Suppressor macrophage treated with lipopolysaccharide for 1 hour (primary cell): ENCODE measurements at regions not wholly inside any gene's neighbourhood (a gene's known extent, or its start where the extent isn't known, plus 50 kb on each side); places are given as distances from the start of the nearest gene placed in this dataset.
A peak's percentile ranks its signal among the peaks of the same experiment; 100 is the strongest.
"Not testable (repeated sequence)": the region's sequence is repeated elsewhere in the genome, so short reads cannot be mapped to it uniquely, and the experiment has no call there.

ENCODE experiments used
- DNase-seq, 3 donors: peaks; one replicate each; pipeline ENCODE4 v3.0.0-alpha.2; 2020 to 2022

DNA sequence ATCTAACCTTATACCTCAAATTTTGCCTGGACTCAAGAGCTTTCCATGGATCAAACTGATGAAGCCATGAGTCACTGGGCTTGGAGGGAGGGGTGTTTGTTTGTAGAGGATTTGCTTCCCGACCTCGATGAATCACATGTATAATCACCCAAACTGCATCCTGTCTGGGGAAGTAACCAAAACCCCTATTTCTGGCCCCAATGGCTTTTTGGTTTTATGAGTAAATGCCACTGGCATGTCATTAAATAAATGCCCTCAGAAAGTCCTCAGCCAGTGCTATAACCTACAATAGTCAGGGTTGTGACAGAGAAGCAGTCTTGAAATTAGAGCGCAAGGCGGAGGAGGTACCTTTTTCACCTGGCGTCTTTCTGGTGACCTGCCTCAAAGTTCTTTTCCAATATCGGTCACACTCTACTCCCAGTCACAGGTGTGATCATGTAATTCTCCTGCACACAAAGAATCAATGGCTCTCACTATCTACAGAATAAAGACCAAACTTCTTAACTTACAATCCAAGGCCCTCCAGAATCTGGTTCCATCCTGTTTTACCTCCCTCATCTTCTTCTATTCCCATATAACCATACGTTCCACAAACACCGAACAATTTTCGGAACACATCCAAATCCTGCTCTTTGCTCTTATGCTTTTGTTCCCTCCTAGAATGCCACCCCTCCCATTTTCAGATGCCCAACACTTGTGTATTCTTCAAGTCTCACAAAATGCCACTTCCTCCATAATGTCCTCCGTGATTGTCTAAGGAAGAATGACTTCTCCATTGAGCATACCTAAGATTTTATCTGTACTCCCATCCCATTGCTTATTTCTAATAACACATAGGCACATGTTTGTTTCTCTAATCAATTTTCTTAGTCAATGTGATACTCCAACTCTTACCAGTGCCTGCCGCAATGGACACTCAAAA, 81.3 kb upstream of the BLID start:
- peak; percentile 17 to 48 (median 47) for DNase-seq

DNA sequence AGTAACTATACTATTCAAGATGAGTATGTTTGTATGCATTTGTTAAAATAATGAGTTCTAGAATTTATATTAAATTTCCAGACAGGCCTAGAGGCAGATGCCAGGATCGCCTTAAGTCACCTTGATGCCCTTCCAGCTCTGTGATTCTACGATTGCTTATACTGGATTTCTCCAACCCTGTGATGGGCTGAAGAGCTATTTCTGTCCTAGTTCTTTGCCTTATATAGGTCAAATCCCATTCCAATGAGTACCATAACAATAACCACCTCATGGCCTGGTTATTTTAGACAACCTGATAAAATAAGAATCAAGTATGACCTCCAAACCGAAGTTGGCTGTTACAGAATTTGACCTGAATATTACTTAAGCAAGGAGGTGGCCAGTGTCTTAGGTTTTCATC, 79.8 kb upstream of the BLID start:
- DNase-seq: no peak

DNA sequence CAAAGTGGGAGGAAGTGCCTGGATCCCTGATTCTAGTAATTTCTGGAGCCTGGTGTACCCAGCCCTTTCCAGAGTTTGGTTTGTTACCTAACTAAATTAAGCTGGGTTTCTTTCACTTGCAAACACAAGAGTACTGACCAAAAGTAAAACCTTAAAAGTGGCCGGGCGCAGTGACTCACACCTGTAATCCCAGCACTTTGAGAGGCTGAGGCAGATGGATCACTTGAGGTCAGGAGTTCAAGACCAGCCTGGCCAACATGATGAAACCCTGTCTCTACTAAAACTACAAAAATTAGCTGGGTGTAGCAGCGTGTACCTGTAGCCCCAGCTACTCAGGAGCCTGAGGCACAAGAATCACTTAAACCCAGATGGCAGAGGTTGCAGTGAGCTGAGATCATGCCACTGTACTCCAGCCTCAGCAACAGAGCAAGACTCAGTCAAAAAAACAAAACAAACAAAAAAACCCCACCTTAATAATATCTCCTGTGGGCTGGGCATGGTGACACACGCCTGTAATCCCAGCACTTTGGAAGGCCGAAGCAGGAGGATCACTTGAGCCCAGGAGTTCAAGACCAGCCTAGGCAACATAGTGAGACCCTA, 78.0 kb upstream of the BLID start:
- not testable (repeated sequence) for DNase-seq

DNA sequence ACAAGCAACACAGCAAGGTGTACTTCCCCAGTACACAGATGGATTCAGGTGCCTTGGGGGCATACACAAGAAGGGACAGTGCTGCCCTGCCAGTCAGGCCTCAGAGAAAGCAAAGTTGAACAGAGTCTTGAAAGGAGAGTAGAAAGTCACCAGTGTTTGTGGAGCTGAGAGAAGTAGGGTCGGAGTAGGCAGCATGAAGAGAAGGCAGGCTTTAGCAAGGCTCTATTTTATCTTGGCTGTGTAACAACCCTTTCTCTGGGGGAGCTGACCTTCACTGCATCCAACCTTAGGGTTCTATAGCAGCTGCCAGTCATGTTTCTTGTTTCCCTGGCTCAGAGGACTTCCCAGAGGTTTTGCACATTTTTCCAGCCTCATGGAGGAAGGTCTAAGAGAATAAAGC, 77.4 kb upstream of the BLID start:
- DNase-seq: no peak

DNA sequence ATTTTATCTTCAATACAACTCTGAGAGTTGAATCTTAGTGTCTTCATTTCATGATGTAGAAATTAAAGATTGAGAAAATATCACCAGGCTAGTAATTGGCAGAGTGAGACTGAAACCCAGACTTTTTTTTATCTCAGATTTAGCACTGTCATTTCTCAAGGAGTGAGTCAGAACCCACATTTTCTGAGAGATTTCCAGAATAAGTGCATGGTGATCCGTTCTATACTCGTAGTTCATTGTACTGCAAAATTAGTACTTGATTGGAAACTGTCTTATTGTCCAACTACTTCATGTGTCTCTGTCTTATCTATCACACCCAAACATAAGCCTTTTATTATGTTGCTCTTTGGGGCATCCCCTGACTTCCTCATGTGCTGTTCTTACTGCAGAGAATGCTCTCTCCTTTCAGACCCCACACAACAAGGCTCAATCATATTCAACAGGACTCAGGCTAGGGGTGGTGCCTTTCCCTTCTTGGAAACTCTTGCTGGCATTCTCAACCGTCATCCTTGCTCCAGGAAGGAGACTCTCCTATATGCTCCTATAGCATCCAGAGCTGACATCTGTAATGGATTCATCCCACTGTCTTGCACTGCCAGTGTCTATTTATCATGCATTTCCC, 76.7 kb upstream of the BLID start:
- DNase-seq: peak in 1 of 3 donors; percentile 16

DNA sequence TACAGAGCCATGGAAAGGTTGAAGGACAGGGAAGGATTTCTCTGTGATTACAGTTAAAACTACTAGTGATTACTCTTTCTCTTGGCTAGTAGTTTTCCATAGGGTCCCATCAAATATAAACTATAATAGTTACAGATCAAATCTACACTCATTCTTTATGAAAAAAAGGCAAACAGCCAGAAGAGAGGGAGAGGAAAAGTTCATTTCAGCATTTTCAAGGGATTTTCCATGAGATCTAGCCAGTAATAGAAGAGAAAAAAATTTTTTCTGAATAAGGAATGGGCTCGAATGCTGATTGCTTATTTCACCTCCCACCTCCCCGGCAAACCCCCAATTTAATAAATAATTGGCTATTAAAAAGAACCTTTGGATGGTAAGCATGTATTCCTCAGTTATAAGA, 74.8 kb upstream of the BLID start:
- no peak for DNase-seq

DNA sequence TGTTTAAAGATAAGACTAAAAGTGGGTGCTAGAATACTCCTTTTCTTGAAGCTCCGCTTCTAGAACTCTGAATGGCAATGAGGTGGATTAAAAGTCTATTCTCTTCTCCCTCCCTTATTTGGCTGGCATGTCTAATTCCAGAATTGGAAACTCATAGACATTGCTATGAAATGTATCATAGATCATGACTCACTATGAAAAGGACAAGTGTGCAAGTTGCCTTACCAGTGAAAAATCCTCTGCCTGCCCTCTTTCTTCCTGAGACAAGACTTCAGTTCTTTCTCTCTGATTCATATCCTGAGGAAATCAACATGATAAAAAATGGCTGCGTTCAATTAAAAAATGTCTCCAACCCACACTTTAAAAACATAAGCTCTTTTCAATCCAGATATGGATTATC, 73.2 kb upstream of the BLID start:
- peak in 2 of 3 donors; percentile 22 to 29 for DNase-seq

DNA sequence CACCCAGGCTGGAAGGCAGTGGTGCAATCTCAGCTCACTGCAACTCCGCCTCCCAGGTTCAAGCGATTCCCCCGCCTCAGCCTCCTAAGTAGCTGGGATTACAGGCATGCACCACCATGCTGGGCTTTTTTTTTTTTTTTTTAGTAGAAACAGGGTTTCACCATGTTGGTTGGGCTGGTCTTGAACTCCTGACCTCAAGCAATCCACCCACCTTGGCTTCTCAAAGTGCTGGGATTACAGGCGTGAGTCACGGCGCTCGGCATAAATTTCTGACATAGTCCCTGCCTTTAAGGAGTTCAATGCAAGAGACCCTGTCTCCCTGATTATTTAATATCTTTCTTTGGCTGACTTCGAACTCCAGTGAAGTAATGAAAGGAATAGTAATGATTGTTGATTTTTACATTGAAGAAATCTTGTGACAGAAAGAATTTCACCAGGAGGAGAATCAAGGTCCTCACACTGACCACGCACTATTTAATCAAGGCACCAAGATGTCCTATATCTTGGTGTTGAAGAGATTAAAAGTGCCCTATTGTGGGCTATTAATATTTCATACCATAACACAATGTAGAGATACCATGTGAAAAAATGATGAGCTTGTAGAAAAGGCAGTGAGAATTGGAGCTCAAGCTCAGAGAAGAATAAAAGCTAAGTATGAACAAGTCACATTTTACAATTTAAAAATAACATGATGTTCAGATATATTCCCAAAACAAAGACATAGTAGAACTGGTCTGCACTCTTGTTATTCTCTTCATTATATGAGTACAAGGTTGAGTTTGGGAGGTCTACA, 71.6 kb upstream of the BLID start:
- no peak for DNase-seq

DNA sequence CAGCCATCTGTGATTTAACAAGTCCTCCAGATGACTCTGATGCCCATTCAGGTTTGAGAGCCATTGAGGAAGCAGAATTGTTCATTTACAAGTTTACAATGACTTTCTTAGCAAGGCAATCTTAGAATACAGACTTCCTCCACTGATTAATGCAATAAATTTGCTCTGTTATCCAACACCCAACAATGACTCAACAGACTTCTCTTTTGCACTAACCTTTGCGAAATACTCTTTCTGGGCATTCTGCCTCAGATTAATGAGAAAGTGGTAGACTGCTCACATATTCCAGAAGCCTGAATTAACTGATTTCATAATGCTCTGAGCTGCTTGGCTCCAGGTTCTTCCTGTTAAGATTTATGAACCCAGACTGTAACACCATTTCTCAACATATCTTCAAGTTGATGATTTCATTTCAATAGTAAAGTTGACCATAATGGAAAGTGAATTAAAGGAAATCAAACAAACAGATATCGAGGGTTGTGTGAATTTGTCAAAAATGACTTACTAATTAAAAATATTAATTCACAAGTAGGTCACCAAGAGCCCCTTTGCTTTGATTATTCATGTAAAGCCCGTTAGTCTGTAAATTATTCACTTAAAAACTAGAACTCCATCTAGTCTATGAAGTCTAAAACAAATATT, 70.5 kb upstream of the BLID start:
- peak; percentile 11 to 65 (median 53) for DNase-seq

DNA sequence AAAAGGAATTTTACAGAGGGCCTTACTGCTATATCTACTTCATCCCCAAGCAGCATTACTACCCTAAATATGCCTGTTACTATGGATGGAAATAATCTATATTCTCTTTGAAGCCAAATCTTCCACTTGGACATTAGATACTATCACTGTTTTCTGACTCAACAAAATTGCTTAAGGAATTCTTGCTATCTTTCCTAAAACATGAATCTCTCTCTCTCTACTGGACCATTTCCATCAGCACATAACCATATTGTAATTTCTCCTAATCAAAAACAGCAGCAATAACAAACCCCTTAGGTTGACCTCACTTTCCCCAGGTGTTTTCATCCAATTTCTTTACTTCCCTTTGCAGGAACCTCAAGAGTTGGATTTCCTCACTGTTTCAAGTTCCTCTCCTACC, 67.9 kb upstream of the BLID start:
- no peak for DNase-seq

DNA sequence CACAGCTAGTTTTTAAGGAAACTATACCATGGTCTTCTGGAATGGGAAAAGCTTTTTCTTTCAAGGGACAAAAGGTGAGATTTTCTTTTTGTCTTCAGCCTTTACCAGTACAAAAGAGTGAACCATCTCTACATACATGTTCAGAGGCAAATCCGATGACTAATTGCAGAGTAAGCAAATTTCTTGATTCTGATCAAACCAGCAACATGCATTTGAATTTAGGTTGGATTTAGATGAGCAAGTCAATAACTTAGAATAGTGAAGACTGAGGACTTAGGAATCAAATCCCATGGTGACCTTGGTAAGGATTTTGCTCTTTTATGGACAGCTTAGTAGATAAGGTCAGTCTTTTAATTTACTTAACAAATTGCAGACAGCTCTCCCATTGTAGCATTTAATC, 65.9 kb upstream of the BLID start:
- no peak for DNase-seq

DNA sequence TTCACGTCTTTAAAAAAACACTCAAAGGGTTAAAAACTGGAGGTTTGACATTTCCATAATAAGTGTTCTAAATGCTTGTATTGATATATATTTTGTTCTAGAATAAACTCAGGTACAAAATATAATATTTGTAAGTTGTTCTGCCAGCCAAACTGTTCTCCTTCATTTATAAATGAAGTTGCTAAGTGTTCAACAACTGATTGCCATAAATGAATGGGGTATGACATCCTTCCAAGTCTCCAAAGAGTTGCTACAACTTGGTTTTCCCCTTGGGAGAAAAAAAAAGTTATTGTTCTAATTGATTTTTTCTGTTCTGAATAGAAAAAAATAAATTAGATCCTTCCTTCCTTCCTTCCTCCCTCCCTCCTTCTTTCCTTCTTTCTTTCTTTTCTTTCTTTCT, 65.4 kb upstream of the BLID start:
- DNase-seq: no peak

DNA sequence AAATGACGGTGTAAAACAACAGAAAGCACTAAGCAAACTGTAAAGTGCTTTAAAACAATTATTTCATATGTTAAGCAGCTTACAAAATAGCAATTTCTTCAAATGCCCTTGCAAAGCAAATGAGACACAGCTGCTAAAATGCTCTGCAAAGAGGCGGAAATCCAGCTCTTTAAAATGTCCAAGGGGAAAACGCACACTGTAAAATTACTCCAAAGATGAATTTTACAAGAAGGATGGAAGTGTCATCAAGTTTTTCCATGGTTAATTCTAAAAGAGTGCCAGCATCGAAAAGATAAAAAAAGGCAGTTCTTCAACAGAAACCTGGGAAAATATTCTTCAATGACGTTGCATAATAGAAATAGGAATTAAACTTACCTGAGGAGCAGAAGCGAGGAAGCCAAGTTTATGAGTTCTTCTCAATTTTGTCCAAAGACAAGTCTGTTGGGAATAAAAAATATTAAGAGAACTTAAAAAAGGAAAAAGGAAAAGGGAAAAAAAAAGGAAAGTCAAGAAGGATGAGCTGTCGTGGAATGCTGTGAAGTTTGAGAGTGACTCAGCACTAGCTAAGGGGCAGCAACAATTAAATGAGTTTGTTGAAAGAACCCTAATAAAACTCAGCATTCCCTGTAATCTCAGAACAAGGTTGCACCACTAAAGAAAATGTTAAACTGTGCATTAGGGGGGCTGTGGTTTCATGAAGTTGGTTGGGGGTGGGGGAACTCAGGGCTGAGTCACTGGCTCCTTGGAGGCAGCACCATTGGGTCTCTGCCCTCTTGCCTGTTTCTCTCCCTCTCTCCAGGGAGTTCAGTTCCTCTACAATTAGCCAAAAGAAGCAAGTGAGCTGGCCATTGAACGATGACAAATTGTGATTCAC, 64.2 kb upstream of the BLID start:
- peak; percentile 52 to 59 (median 56) for DNase-seq

DNA sequence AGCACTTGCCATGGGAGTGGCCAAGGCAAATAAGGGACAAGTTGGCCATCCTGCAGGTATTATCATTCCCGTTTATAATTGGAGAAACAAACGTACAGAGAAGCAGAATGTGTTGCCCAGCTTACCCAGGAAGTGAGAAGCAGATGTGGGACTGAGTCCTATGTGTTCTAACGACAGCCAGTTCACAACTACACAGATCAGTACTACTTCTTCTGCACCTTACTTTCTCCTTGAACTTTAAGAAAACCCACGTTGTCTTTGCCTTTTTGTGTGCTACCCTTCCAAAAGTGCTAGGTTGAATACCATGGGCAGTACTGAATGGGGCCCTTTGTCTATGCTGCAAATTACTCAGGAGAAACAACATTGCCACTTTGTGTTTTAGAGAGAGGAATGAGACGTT, 62.8 kb upstream of the BLID start:
- DNase-seq: no peak

DNA sequence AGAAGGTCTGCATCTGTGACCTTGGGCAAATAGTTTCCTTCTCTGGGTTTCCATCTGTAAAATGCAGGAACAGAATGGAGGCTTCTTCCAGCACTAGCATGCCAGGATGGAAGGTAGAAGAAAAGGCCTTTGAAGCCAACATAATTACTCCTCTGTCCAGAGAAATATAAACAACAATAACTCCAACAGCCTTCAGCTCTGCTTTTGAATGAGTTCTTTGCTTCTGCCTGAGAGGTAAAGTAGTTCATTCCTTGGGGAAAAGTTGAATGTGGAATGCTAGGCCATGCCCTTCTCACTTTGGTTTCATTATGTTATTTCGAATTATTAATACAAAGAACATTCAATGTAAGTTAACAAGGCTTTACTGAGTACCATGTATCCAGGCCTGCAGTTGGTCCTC, 61.2 kb upstream of the BLID start:
- DNase-seq: no peak

DNA sequence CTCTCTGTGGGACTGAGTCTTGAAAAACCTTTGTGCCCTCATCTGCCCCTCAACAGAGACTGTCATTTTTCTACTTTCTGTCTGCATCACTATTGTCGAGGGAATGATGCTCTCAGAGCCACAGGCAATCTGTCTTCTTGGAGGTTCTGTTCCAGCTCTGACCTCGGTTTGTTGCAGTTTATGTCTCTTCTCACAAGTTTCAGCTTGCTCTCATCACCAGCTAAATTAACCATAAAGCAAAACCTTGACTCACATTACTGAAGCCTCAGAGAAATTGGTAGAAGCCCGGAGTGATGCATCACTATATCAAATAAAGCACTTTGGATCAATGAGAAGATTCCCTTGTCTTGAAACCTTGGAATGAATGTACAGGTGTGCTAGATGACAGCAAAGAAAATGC, 60.6 kb upstream of the BLID start:
- DNase-seq: no peak

DNA sequence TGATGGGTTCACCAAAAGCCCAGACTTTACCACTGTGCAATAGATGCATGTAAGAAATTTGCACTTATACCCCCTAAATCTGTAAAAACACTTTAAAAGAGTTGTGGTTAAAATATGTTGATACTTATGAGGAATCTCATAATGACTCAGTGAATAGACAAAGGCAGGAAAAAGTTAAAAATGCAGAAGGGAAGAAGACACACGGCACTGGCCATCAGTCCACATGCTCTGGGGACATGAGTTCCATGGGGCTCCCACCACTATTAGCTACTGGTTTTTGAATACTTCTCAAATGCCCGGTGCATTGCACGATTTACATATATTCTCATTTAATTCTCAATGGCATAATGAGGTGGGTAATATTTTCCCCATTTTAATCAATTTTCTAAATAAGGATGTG, 59.3 kb upstream of the BLID start:
- no peak for DNase-seq

DNA sequence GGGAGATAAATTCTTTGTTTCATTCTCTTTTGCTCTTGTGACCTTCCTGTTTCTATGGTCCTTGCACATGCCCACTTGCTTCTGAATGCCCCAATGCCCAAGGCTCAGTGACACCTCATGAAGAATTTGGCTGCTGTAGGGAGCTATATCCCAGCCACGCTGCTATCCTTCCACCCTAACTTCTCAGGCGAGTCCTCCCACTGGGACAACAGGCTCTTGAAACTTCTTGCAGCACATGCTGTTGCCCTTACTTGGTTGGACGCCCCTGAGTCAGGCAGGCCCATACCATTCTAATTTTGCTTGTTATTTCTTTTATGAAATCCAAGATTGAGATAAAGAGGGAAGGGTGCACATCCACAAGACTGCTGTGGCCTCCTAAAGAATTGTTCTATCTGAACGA, 57.6 kb upstream of the BLID start:
- no peak for DNase-seq

DNA sequence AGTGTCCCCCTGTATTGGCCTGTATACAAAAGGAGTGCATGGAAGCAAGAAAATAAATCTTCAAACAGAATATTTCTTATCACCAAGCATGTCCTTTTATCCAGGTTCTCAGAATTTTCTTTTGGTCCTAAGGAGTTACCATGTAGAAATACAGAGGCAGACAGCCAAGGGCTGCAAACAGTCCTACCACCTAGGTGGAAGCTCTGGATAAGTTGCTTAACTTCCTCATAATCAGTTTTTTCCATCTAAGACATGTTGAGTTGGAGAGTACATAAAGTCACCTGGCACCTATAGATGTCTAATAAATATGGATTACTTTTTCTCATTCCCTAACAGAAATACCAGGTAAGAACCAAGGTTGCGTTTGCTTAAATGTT, 57.0 kb upstream of the BLID start:
- no peak for DNase-seq

DNA sequence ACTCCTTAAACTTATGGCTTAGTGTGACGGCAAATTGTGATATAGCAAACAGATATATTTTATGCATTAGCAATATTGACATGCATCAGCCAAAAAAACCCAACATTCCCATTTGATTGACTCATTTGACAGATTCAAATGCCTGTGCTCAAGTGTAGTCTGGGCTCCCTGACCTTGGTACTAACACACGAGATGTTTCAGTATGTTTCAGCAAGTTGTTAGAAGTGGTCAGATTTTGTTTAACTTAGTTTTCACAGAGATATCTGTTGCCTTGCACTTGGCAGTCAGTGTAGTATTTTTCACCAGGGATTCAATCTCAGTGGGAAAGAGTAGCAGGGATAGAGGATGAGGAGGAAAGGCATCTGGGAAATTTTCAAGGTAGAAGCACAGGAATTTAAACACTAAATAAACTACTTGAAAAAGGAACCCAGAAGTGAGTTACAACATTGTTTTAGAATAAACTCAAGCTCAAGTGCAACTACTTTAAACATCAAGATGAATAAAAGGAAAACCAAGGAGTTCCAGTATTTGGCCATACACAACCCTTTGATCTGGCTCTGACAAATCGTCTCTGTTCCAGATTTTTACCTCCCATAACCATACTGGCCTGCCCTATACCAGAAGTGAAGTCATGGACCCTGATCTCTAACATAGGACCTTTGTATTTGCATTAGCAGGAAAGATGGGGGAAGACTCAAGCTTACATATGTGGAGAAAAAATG, 56.5 kb upstream of the BLID start:
- no peak for DNase-seq
